HG02759 (cell line): ENCODE measurements at regions not wholly inside any gene's neighbourhood (a gene's known extent, or its start where the extent isn't known, plus 50 kb on each side); places are given as distances from the start of the nearest gene placed in this dataset.
"Not testable (repeated sequence)": the region's sequence is repeated elsewhere in the genome, so short reads cannot be mapped to it uniquely, and the experiment has no call there.

Experiments
- ATAC-seq: cut with Tn5 transposase; IDR thresholded peaks from one replicate; pipeline ENCODE4 v1.9.1; 2021; ENCODE audit warnings: mild to moderate bottlenecking, moderate library complexity; ENCODE audit not compliant: unreplicated experiment

DNA sequence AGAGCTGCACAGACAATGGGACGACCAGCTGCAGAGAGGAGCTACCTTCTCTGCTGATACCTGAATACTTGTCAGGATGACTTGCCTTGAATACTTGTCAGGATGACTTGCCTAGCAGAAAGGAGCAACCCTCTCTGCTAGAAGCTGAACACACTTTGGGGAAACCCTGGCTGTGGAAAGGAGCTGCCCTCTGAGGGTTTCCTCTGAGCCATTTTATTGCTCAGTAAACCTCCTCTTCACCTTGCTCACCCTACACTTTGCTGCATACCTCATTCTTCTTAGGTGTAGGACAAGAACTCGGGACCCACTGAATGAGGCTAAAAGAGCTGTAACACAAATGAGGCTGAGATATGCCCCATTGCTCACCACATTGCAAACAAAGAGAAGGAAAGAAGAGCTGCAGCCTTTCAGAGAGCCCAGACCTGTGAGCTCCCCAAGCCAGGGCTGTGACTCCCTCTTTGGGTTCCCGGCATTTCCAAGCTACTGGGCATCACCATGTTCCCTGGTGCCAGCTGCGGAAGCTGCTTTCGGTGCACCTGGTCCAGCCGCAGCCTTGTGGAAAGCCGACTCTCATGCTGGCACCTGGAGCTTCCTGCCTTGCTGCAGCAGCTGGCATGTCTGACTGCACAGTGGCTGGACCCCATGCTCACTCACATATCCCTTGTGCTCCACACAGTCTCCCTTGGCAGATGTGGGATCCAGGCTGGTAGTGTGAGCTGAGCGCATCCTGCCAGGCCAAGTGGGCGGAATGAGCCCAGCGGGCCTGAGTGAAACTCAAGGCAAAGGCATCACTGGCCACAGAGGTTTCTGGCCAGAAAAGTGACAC is 106.7 kb upstream of the AHI1 start:
- ATAC-seq: no peak

DNA sequence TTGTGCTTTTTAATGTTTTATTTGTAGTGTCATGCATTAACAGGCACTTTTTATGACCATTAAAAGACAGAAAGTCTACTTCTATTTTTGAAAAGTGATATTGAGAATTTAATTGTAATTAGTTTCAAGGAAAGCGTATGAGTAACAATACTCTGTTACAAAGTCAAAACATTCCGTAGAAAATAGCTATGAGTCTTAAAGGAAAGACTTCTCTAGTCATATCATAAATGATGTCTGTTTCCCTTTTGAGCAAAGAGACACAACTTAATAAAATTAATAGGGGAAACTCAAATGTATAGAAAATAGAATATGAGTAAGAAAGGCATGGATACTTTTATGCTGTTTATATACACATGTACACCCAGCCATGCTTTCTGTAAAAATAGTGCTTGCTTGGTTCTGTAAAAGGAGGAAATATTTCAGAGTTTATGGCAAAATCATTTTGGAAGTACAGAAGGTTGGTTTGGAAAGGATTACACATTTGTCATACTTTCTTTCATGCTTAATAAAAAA is 107.8 kb upstream of the AHI1 start:
- ATAC-seq: no peak

DNA sequence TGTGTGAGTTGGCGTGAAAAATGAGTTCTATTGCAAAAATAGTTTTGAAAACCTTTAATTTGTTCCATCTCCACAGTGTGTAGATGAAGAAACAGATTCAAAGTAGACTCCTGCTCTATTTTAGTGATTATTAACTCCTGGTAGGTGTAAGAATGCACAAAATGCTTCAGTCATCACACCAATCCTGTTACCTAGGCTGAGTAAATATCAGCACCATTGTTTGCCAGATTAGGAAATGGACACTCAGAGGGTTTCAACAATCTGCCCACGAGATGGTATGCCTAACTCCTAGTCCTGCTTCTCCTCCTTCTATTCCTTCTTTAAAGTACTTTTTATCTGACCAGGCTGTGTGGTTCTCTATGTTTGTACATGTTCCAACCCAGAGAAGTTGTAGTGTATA is 108.9 kb upstream of the AHI1 start:
- no peak for ATAC-seq

DNA sequence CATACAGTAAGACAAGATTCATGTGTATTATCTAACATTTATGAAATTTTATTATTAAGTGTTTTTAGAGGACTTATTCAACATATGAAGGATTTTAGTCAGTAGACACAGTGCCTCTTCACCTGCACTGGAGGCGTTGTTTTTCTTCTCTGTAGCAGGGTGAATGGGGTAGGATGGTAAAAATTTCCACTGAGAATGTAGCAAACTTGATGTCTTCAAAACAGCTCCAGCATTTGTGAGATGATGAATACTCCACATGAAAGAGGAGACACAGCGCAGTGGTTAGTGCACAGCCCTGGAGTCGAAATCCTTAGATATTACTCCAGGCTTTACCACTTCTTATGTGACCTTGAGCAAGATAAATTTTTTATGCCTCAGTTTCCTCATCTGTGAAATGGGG is 110.5 kb upstream of the AHI1 start:
- ATAC-seq: no peak

DNA sequence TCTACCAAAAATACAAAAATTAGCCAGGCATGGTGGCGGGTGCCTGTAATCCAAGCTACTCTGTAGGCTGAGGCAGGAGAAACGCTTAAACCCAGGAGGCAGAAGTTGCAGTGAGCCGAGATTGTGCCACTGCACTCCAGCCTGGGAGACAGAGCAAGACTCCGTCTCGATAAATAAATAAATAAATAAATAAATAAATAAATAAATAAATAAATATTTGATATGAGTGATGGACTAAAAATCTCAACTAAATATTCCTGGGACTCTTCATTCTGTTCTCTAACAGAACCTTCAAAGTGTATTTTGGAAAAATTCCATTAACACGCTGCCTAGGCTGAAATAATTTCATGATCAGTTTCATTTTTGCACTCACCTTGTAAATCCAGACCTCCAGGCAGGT is 112.7 kb upstream of the AHI1 start:
- not testable (repeated sequence) for ATAC-seq

DNA sequence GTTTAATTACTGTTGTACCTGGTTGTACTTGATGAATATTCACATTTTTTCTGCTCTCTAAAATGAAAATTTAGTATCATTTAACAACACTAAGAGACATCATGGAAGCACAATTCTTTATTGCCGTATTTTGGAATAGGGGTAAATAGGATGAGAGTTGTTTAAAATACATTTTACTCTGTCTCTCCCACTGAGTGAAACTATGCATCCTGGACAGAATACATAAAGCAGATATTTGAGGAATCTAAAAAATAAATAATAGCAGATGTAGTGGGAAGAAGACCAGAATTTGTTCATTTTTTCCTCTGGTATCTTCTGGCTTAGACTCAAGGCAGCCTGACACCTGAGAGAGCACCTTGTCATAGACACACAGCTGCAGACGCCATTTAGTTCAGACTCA is 119.1 kb upstream of the AHI1 start:
- ATAC-seq: no peak

DNA sequence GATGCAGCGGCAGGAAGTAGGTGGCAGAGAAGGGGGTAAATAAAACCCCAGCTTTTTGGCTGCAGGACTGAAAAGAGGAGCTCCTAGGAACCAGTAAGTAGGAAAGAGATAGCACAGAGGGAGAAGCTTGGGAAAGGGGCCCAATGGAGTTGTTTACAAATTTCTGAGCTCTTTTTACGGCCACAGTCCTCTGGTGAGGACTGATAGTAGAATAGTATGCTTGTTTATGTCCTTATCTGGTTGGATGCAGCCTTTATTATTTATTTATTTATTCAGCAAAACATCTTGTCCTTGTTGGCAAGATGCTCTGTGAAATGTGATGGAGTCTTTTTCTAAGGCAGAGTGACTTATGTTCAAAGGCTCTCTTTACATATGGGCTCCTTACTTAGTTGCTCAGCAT is 119.7 kb upstream of the AHI1 start:
- no peak for ATAC-seq

DNA sequence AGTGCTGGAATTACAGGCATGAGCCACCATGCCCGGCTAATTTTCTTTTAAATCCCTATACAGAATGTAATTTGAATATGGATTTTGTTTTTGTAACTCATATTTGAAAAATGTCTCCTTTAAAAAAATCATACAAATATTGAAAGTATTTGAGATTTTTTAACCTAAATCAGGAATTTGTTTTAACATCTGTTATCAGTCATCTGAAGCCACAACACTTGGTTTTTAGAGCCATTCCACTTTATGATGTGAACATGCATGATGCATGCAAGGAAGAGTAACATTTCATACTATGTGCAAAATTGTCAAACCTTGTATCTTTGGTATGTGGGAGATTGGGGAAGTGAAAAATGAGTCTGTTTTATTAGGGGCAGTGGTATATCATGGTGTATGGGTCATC is 124.5 kb upstream of the AHI1 start:
- no peak for ATAC-seq

DNA sequence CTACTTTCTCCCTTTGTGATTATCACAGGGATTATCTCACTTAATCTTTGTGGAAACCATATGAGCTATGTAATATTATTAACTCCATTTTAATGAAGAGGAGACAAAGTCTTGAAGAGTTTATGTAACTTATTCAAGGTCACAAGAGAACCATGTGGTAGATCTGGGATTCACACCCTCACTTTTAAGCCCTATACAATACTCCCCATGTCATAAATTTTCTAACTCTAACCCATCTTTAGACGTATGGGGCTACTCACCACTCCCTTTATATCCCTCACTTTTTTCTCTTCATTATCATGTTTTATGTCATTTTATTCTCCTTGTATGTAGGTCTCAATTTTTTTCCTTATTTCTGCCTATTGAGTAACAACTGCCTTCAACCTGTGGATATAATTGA is 126.4 kb upstream of the AHI1 start:
- no peak for ATAC-seq

DNA sequence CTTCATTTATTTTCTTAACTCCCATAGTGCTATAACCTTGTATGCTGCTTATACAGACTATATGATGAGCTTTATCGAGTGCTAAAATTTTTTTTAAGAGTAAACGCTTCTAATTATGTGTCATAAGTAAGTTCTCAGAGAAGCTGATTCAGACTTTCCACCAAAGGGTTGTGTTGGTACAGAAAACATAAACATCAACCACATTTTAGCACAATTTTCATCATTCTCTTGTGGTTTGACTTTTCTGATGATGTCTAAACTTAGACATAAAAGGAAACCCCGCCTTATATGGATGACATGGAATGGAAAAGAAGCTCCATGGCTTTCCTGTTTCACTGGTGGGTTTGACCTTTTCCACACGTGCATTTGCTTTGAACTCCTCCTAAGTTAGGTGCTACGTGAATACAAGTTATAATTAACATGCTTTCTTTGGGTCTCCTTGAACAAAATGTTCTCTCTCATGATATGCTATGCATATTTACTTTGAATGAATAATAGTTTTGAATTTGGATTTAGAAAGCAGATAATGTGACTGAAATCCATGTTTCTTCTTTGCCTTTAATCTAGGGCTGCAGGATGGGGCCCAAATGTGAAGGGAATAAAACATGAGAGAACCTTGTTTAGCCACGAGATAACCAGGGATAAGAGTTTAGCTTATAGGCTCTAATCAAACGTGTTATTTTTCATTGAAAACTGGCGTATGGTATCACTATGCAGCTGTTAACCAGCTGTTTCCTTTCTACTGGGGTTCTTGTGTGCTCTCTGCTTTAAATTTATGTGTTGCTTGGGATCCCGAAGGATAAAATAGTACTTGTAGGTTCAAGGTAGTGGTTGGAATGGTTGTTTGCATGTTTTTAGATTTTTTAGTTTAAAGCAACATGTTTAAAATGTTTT is 127.1 kb upstream of the AHI1 start:
- no peak for ATAC-seq

DNA sequence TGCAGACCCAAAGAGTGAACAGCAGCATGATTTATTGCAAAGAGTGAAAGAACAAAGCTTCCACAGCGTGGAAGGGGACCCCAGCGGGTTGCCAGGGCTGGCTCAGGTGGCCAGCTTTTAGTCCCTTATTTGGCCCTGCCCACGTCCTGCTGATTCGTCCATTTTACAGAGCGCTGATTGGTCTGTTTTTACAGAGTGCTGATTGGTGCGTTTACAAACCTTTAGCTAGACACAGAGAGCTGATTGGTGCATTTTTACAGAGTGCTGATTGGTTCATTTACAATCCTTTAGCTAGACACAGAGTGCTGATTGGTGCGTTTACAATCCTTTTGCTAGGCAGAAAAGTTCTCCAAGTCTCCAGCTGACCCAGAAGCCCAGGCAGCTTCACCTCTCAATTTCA is 128.5 kb upstream of the AHI1 start:
- ATAC-seq: not testable (repeated sequence)

DNA sequence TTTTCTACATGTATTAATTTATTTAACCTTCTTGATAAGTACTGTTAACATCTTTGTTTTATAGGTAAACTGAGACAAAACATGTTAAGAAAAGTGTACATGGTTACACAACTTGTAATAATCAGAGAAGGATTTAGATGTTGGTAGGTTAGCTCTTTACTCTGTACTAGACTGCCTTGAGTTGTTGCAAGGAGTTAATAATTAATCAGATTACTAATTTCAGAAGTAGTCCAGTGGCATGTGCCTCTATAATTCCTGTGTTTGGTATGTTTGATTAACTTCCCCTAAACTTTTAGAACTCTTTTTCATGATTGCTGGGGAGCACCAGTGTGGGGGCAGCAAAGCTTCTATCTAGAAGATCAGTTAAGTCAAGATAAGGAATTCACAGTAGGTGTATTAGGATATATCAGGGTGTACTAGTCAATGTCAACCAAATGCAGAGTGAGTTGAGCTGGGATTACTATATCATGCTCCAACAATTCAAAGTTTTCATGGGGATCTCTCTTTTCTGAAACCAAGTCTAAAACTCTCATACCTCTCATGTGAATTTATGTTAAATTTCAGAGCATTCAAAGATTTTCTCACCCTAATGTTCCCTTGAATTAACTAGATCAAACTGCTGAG is 129.7 kb upstream of the AHI1 start:
- ATAC-seq: peak; percentile 93

DNA sequence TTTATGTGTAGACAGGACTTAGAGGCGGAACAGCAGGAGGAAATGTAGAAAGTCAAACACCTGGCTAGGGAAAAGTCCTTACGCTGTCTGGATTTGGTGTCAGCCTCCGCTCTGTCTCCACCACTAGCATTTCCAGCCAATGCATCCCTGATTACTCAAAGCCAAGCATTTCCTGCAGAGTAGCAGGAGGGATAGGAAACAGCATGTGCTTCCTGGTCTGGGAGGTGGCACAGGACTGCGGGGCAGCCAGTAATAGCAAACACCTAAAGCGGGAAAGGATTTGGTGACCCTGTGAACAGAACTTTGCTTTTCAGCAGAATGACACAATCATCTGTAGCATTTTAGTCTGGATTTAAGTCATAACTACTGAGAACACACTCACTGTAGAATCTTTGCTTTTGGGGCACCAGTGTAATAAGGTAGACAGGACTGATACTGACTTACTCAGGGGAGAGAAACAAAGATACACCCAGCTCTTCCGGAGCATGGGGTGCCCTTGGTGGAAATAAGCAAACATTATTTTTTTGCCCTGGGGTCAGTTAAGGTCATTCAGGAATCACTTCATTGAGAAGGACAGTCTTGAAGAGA is 133.3 kb upstream of the AHI1 start:
- no peak for ATAC-seq

DNA sequence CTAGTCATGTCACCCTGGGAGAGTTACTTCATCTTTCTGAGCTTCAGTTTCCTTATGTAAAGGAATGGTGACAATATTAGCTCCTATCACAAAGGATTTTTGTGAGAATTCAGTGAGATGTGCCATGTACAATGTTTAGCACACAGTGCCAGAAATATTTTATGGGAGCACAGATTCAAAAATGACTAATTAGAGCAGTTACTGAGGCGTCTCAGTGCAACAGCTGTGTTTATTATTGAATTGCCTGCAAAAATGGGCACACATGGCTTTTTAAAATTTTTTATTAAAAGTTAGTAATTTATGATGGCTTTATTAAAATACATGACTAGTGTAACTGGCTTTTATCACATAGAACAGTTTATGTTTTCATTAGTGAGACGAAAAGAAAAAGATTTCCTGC is 134.3 kb upstream of the AHI1 start:
- no peak for ATAC-seq

DNA sequence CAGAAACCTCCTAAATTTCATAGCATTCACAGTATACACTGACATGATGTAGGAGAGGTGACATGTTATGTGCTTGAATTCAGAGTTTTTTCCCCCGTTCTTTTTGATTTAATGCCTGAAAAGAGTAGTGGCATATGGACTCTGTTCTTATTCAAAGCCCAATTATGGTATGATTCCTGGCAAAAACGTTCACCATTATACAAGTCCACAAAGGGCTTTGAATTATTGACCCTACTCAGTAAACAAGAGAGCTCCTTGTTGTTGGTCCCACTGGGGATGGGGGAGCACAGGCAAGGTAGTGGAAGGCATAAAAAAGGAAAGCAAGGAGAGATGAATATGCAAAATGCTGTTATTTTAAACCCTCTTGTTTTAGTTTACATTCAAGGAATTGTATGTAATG is 136.0 kb upstream of the AHI1 start:
- no peak for ATAC-seq

DNA sequence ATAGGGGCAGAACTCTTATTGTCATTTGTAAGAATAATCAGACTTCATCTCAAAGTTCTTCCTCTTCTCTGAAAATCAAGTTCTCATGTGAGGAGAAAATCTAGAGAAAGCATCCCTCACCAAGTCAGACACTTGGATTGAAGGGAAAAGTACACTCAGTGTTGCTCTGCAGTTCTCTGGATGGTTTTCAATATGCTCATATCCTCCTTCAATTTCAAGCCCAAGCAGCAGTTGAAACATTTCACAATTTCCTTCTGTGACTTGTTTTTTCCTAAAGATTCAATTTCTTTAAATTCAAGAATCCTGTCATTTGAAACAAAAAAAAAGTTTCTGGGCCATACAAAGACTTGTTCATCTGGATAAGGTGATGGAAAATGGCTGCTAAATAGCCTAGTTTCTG is 140.2 kb upstream of the AHI1 start:
- no peak for ATAC-seq

DNA sequence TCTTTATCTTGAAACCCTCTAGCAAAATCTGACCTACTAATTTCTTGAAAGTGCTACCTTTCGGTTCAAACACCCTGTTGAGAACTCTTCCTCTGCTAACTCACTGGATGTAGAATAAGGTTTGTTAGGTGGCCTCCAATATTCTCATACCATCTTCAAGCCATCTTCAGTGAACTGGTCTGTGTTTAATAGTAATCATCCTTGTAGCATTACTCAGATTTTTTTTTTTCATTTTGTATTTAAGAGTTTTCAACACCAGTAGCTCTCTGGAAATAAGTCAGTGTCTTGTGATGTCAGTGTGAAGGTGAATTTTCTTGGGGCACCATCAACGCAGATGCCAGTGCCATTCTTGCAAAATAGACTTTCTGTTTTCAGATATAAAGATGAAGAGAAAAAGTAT is 140.6 kb upstream of the AHI1 start:
- ATAC-seq: no peak

DNA sequence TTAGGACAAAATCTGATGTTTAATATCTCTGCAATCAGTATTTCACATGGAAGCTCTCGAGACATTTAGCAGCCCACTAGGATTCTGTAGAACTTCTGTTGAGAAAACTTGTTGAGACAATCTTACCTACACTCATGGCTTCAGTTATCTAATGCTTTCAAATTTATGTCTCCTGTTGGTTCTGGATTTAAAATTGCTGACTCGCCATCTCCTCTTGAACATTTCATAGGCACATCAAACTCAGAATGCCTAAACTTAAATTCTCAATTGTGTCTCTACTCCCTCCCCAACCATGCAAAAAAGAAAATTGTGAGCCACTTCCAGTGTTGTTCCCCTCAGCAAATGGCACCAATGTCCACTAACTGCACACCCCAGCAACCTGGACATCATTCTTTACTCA is 142.5 kb upstream of the AHI1 start:
- no peak for ATAC-seq

DNA sequence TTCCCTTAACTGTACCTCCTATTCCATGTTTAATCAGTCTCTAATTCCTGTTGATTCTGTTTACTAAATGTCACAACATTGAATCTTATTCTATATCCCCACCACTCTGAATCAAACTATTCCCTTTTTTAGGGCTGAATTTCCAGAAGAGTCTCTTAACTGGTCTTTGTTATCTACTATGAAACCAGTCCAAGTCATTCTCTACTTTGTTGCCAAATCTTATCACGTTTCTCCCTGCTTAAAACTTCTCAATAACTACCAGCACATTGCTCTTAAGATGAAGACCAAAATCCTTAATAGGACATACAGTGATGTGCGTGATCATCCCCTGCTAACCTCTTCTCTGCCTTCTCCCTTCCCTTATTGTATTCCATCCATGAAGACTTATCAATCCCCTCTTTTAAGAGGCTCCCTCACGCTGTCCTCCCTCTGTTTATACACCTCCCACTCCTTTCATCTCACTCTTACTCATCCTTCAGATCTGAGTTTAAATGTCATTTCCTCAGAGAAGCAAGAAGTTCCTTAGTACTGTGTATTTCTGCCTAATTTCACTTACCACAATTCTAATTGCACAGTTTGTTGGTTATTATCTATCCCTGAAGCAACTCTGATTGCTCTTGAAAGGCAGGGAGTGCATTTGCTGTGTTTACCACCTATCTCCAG is 143.0 kb upstream of the AHI1 start:
- ATAC-seq: no peak

DNA sequence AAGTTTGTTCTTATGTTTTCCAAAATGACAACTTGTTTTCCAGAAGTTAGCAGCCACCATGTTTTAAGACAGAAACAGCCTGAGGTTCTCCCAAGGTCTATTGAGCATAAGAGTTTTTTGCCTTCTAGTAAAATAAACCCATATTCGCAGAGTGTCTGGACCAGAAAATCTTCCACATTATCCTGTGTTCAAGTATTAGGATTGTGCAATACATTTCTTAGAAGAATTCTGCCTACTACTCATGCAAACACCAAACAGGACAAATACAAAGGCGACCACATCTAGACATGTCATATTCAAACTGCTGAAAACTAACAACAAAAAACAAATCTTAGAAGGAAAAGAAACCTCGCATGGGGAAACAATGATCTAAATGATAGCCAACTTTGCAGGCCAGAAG is 145.4 kb upstream of the AHI1 start:
- ATAC-seq: no peak

DNA sequence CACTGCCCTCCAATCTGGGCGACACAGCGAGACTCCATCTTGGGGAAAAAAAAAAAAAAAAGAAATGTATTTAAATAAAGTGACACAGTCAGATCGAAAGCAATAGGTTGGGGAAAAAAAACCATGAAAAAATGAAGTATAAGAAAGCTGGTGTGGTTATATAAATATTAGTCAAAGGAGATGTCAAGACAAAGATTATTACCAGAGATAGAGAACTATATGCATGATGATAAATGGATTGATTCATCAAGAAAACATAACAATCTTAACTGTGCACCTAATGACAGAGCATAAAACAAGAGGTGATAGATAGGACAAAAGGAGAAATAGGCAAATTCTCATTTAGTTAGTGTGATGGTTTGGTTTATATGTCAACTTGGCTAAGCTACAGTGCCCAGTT is 146.9 kb upstream of the AHI1 start:
- ATAC-seq: no peak
